ENCODE measurements at regions not wholly inside any gene's neighbourhood (a gene's known extent, or its start where the extent isn't known, plus 50 kb on each side); places are given as distances from the start of the nearest gene placed in this dataset.

DNA sequence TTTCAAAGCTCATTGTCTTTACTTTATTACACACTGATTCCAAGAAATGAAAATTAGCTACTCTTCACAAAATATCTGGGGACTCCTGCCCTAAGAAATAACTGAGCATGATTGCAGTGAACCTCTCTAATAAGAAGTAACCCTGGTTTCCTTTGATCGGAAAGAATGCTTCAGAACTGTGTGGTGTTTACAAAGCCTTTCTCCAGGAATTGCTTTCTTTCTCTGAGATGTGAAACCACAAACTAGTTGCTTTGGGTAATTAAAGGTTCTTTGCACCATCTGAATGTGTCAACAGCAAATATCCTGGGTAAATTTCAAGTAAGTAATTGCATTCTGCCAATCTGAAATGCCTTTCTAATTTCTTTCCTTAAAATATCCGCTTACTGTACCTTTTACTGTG, 292.9 kb upstream of the SLIT2 start:
- no peaks in the 10 kb centered on the region for H3K27me3 Mint-ChIP-seq (ENCODE audit: unreplicated experiment)
- H3K36me3 Mint-ChIP-seq (ENCODE audit: unreplicated experiment) = no peaks in the 10 kb centered on the region
- no peaks in the 10 kb centered on the region for H3K9me3 Mint-ChIP-seq (ENCODE audit: unreplicated experiment)
- H3K4me3 Mint-ChIP-seq (ENCODE audit: unreplicated experiment) = no peak overlapping the region
- H3K27ac Mint-ChIP-seq (ENCODE audit: unreplicated experiment) = no peak overlapping the region
- H3K4me1 Mint-ChIP-seq (ENCODE audit: low read depth, unreplicated experiment) = no peaks in the 10 kb centered on the region
- no peak for TF ChIP-seq CTCF (IDR thresholded peaks at IDR 0.05; ENCODE audit: partially characterized antibody, unreplicated experiment)
- no peak for DNase-seq

GRCh38 chr4:19947349-19947748, 304.4 kb upstream of the SLIT2 start:
- no peaks in the 10 kb centered on the region for H3K9me3 Mint-ChIP-seq (ENCODE audit: unreplicated experiment)
- no peaks in the 10 kb centered on the region for H3K36me3 Mint-ChIP-seq (ENCODE audit: unreplicated experiment)
- no peak overlapping the region for H3K4me3 Mint-ChIP-seq (ENCODE audit: unreplicated experiment)
- H3K27ac Mint-ChIP-seq (ENCODE audit: unreplicated experiment) = no peak overlapping the region
- no peak for TF ChIP-seq CTCF (IDR thresholded peaks at IDR 0.05; ENCODE audit: partially characterized antibody, unreplicated experiment)
- no peaks in the 10 kb centered on the region for H3K27me3 Mint-ChIP-seq (ENCODE audit: unreplicated experiment)
- no peaks in the 10 kb centered on the region for H3K4me1 Mint-ChIP-seq (ENCODE audit: low read depth, unreplicated experiment)
- DNase-seq = no peak

GRCh38 chr4:19945979-19946380, 305.7 kb upstream of the SLIT2 start:
- TF ChIP-seq CTCF (IDR thresholded peaks at IDR 0.05; ENCODE audit: partially characterized antibody, unreplicated experiment) = no peak
- no peak for DNase-seq
- H3K36me3 Mint-ChIP-seq (ENCODE audit: unreplicated experiment) = no peaks in the 10 kb centered on the region
- H3K27me3 Mint-ChIP-seq (ENCODE audit: unreplicated experiment) = no peaks in the 10 kb centered on the region
- H3K9me3 Mint-ChIP-seq (ENCODE audit: unreplicated experiment) = no peaks in the 10 kb centered on the region
- no peak overlapping the region for H3K27ac Mint-ChIP-seq (ENCODE audit: unreplicated experiment)
- H3K4me1 Mint-ChIP-seq (ENCODE audit: low read depth, unreplicated experiment) = no peaks in the 10 kb centered on the region
- H3K4me3 Mint-ChIP-seq (ENCODE audit: unreplicated experiment) = no peak overlapping the region

GRCh38 chr4:19945501-19945900, 306.2 kb upstream of the SLIT2 start:
- H3K9me3 Mint-ChIP-seq (ENCODE audit: unreplicated experiment) = no peaks in the 10 kb centered on the region
- H3K4me1 Mint-ChIP-seq (ENCODE audit: low read depth, unreplicated experiment) = no peaks in the 10 kb centered on the region
- no peak for DNase-seq
- no peaks in the 10 kb centered on the region for H3K36me3 Mint-ChIP-seq (ENCODE audit: unreplicated experiment)
- no peak for TF ChIP-seq CTCF (IDR thresholded peaks at IDR 0.05; ENCODE audit: partially characterized antibody, unreplicated experiment)
- H3K27me3 Mint-ChIP-seq (ENCODE audit: unreplicated experiment) = no peaks in the 10 kb centered on the region
- no peak overlapping the region for H3K4me3 Mint-ChIP-seq (ENCODE audit: unreplicated experiment)
- H3K27ac Mint-ChIP-seq (ENCODE audit: unreplicated experiment) = no peak overlapping the region

- H3K36me3 Mint-ChIP-seq (ENCODE audit: unreplicated experiment) = no peaks in the 10 kb centered on the region
- H3K27me3 Mint-ChIP-seq (ENCODE audit: unreplicated experiment) = no peaks in the 10 kb centered on the region
- no peak for TF ChIP-seq CTCF (IDR thresholded peaks at IDR 0.05; ENCODE audit: partially characterized antibody, unreplicated experiment)
- H3K4me3 Mint-ChIP-seq (ENCODE audit: unreplicated experiment) = no peak overlapping the region
- no peaks in the 10 kb centered on the region for H3K9me3 Mint-ChIP-seq (ENCODE audit: unreplicated experiment)
- H3K27ac Mint-ChIP-seq (ENCODE audit: unreplicated experiment) = no peak overlapping the region
- no peak for DNase-seq
- no peaks in the 10 kb centered on the region for H3K4me1 Mint-ChIP-seq (ENCODE audit: low read depth, unreplicated experiment)
Measured at GRCh38 chr4:19944806-19945205, 306.9 kb upstream of the SLIT2 start.

Data from glutamatergic neuron (in vitro differentiated cells).